GM23338 (cell line): ENCODE measurements at regions not wholly inside any gene's neighbourhood (a gene's known extent, or its start where the extent isn't known, plus 50 kb on each side); places are given as distances from the start of the nearest gene placed in this dataset.

Experiments
- ATAC-seq: fragments of 200-7000 bp; cut with Tn5 transposase; 3 replicates; pipeline ENCODE4 v1.9.1; 2020
- DNase-seq: peaks from one replicate; pipeline ENCODE4 v3.0.0-alpha.2; 2015; ENCODE audit warnings: low spot score
- H2AFZ ChIP-seq: fragments of 200-600 bp; sonication (generic); 2 replicates; pipeline ENCODE4 v1.8.0; 2016; ENCODE audit warnings: antibody characterized with exemption, mild to moderate bottlenecking, moderate library complexity
- H3F3A ChIP-seq: fragments of 200-600 bp; sonication (generic); replicated peaks from 2 replicates; pipeline ENCODE4 v1.8.0; 2017; ENCODE audit warnings: antibody characterized with exemption, mixed run types, low read depth
- H3K27ac ChIP-seq: fragments of 200-600 bp; sonication (generic); 2 replicates; pipeline ENCODE4 v1.6.1; 2016; ENCODE audit warnings: low read depth
- H3K27me3 ChIP-seq: fragments of 200-600 bp; sonication (generic); 2 replicates; pipeline ENCODE4 v1.8.0; 2016; ENCODE audit warnings: mild to moderate bottlenecking, mixed run types, moderate library complexity; ENCODE audit not compliant: insufficient read depth
- H3K36me3 ChIP-seq: fragments of 200-600 bp; sonication (generic); 2 replicates; pipeline ENCODE4 v1.8.0; 2016; ENCODE audit warnings: mild to moderate bottlenecking; ENCODE audit not compliant: insufficient read depth
- H3K4me1 ChIP-seq: fragments of 200-600 bp; sonication (generic); 2 replicates; pipeline ENCODE4 v1.8.0; 2016; ENCODE audit warnings: mild to moderate bottlenecking, moderate library complexity; ENCODE audit not compliant: insufficient read depth
- H3K4me2 ChIP-seq: fragments of 200-600 bp; sonication (generic); 2 replicates; pipeline ENCODE4 v1.7.1; 2017; ENCODE audit warnings: mixed run types
- H3K4me3 ChIP-seq: fragments of 200-600 bp; sonication (generic); 2 replicates; pipeline ENCODE4 v1.6.1; 2016; ENCODE audit warnings: mixed run types
- H3K79me2 ChIP-seq: fragments of 200-600 bp; sonication (generic); replicated peaks from 2 replicates; pipeline ENCODE4 v1.8.0; 2017; ENCODE audit warnings: mild to moderate bottlenecking; ENCODE audit not compliant: insufficient read depth
- H3K9me2 ChIP-seq: fragments of 200-600 bp; sonication (generic); 2 replicates; pipeline ENCODE4 v1.8.0; 2017; ENCODE audit not compliant: insufficient read depth
- H4K20me1 ChIP-seq: fragments of 200-600 bp; sonication (generic); replicated peaks from 2 replicates; pipeline ENCODE4 v1.8.0; 2017; ENCODE audit warnings: mild to moderate bottlenecking; ENCODE audit not compliant: insufficient read depth
- H3K27ac Mint-ChIP-seq: 2 replicates; pipeline ENCODE4 v1.8.0; 2020; ENCODE audit warnings: inconsistent platforms, mild to moderate bottlenecking, moderate library complexity, mixed read lengths
- H3K27me3 Mint-ChIP-seq: 3 replicates; pipeline ENCODE4 v1.8.0; 2022; ENCODE audit warnings: low read depth, mild to moderate bottlenecking, moderate library complexity, mixed read lengths, inconsistent platforms; ENCODE audit not compliant: insufficient read depth, poor library complexity
- H3K36me3 Mint-ChIP-seq: 3 replicates; pipeline ENCODE4 v1.8.0; 2021; ENCODE audit warnings: low read depth, mild to moderate bottlenecking, inconsistent platforms, moderate library complexity, mixed read lengths
- H3K4me1 Mint-ChIP-seq: 3 replicates; pipeline ENCODE4 v1.8.0; 2020; ENCODE audit warnings: mild to moderate bottlenecking, inconsistent platforms, mixed read lengths
- H3K4me3 Mint-ChIP-seq: 3 replicates; pipeline ENCODE4 v1.8.0; 2021; ENCODE audit warnings: moderate library complexity, mild to moderate bottlenecking, inconsistent platforms, mixed read lengths
- H3K9me3 Mint-ChIP-seq: 3 replicates; pipeline ENCODE4 v1.8.0; 2020; ENCODE audit warnings: moderate library complexity, mild to moderate bottlenecking, inconsistent platforms, mixed read lengths
- CREB1 ChIP-seq: fragments of 250-450 bp; sonication (Bioruptor Pico); IDR thresholded peaks from 2 replicates; pipeline ENCODE4 v1.5.0; 2020; ENCODE audit warnings: low read depth, mild to moderate bottlenecking, moderate library complexity
- EZH2 ChIP-seq: fragments of 200-600 bp; sonication (generic); IDR thresholded peaks from one replicate; pipeline ENCODE4 v1.8.0; 2017; ENCODE audit warnings: antibody characterized with exemption, mild to moderate bottlenecking, low read depth; ENCODE audit not compliant: unreplicated experiment
- JUNB ChIP-seq: IDR thresholded peaks from one replicate; pipeline ENCODE4 v1.6.1; 2016; ENCODE audit warnings: antibody characterized with exemption; ENCODE audit not compliant: unreplicated experiment
- NANOG ChIP-seq: IDR thresholded peaks from 2 replicates; pipeline ENCODE4 v1.6.1; 2016; ENCODE audit warnings: antibody characterized with exemption, borderline replicate concordance
- POLR2AphosphoS5 ChIP-seq: IDR thresholded peaks from 2 replicates; pipeline ENCODE4 v1.6.1; 2016; ENCODE audit warnings: antibody characterized with exemption, low read depth
- STAT1 ChIP-seq: IDR thresholded peaks from one replicate; pipeline ENCODE4 v1.6.1; 2016; ENCODE audit warnings: antibody characterized with exemption; ENCODE audit not compliant: unreplicated experiment
- ZNF331 ChIP-seq: fragments of 250-450 bp; sonication (Bioruptor Pico); IDR thresholded peaks from 2 replicates; pipeline ENCODE4 v1.5.0; 2020; ENCODE audit warnings: low read depth, mild to moderate bottlenecking, moderate library complexity
- TF ChIP-seq, protein P1 (sequence below): fragments of 250-450 bp; sonication (Bioruptor Pico); IDR thresholded peaks from 2 replicates; pipeline ENCODE4 v1.5.0; 2020; ENCODE audit warnings: mild to moderate bottlenecking, moderate library complexity

GRCh38 chr7:114802632-114803031 lies 119.3 kb upstream of the MDFIC start (continued):
- TF ChIP-seq, protein P1, sequence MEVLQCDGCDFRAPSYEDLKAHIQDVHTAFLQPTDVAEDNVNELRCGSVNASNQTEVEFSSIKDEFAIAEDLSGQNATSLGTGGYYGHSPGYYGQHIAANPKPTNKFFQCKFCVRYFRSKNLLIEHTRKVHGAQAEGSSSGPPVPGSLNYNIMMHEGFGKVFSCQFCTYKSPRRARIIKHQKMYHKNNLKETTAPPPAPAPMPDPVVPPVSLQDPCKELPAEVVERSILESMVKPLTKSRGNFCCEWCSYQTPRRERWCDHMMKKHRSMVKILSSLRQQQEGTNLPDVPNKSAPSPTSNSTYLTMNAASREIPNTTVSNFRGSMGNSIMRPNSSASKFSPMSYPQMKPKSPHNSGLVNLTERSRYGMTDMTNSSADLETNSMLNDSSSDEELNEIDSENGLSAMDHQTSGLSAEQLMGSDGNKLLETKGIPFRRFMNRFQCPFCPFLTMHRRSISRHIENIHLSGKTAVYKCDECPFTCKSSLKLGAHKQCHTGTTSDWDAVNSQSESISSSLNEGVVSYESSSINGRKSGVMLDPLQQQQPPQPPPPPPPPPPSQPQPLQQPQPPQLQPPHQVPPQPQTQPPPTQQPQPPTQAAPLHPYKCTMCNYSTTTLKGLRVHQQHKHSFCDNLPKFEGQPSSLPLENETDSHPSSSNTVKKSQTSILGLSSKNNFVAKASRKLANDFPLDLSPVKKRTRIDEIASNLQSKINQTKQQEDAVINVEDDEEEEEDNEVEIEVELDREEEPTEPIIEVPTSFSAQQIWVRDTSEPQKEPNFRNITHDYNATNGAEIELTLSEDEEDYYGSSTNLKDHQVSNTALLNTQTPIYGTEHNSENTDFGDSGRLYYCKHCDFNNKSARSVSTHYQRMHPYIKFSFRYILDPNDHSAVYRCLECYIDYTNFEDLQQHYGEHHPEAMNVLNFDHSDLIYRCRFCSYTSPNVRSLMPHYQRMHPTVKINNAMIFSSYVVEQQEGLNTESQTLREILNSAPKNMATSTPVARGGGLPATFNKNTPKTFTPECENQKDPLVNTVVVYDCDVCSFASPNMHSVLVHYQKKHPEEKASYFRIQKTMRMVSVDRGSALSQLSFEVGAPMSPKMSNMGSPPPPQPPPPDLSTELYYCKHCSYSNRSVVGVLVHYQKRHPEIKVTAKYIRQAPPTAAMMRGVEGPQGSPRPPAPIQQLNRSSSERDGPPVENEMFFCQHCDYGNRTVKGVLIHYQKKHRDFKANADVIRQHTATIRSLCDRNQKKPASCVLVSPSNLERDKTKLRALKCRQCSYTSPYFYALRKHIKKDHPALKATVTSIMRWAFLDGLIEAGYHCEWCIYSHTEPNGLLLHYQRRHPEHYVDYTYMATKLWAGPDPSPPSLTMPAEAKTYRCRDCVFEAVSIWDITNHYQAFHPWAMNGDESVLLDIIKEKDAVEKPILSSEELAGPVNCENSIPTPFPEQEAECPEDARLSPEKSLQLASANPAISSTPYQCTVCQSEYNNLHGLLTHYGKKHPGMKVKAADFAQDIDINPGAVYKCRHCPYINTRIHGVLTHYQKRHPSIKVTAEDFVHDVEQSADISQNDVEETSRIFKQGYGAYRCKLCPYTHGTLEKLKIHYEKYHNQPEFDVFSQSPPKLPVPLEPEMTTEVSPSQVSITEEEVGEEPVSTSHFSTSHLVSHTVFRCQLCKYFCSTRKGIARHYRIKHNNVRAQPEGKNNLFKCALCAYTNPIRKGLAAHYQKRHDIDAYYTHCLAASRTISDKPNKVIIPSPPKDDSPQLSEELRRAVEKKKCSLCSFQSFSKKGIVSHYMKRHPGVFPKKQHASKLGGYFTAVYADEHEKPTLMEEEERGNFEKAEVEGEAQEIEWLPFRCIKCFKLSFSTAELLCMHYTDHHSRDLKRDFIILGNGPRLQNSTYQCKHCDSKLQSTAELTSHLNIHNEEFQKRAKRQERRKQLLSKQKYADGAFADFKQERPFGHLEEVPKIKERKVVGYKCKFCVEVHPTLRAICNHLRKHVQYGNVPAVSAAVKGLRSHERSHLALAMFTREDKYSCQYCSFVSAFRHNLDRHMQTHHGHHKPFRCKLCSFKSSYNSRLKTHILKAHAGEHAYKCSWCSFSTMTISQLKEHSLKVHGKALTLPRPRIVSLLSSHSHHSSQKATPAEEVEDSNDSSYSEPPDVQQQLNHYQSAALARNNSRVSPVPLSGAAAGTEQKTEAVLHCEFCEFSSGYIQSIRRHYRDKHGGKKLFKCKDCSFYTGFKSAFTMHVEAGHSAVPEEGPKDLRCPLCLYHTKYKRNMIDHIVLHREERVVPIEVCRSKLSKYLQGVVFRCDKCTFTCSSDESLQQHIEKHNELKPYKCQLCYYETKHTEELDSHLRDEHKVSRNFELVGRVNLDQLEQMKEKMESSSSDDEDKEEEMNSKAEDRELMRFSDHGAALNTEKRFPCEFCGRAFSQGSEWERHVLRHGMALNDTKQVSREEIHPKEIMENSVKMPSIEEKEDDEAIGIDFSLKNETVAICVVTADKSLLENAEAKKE (CRISPR knock-in tag) = no peak
- no peak for TF ChIP-seq EZH2
- TF ChIP-seq NANOG = no peak
- TF ChIP-seq JUNB = no peak
- TF ChIP-seq CREB1 (CRISPR knock-in tag) = no peak
- no peak for TF ChIP-seq POLR2AphosphoS5

DNA sequence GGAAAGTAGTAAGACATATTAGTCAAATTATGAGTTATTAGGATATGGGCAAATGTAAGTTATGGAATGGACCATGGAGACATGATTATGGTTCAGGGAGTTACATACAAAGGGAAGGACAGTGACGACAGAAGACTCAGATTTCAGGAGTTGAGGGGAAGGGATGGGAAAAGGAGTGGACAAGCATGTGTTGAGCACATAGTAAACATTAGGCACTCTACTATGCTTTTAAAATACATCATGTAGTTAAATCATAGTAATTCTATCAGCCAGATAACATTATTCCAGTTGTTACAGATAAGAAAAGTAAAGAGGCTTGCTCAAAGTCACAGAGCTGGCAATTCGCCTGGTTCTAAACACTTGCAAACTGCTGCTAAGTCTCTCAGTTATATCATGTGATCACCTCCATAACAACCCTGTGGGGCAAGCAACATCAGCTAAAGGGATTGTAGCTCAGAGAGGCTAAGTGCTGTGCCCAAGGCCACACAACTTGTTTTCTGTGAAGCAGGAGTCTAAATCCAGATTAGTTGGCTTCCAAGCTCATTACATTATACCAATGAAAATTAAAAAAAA lies 115.2 kb upstream of the MDFIC start:
- Mint-ChIP-seq H3K27me3 (no peaks in the 10 kb centered on the region), H3K9me3 (no peaks in the 10 kb centered on the region), H3K4me3 (no peak overlapping the region), H3K36me3 (no peaks in the 10 kb centered on the region), H3K27ac (no peak overlapping the region), H3K4me1 (no peaks in the 10 kb centered on the region)
- no peaks in the 10 kb centered on the region for H3K4me1 ChIP-seq
- DNase-seq (no peak), ATAC-seq (no peak)
- H3F3A ChIP-seq = no peaks in the 10 kb centered on the region
- no peaks in the 10 kb centered on the region for H3K27me3 ChIP-seq
- no peaks in the 10 kb centered on the region for H4K20me1 ChIP-seq
- no peaks in the 10 kb centered on the region for H3K36me3 ChIP-seq
- H3K9me2 ChIP-seq = peaks cover 19% of the 10 kb centered on the region; the same call in 1 of the 2 replicates
- H3K27ac ChIP-seq = no peak overlapping the region
- H2AFZ ChIP-seq = no peak overlapping the region
- H3K79me2 ChIP-seq = no peaks in the 10 kb centered on the region
- no peak overlapping the region for H3K4me3 ChIP-seq
- H3K4me2 ChIP-seq = no peak overlapping the region
- TF ChIP-seq CREB1 (CRISPR knock-in tag) (no peak), ZNF331 (CRISPR knock-in tag) (no peak), STAT1 (no peak), POLR2AphosphoS5 (no peak)
- TF ChIP-seq, protein P1 (CRISPR knock-in tag) = no peak
